ENCODE measurements at regions not wholly inside any gene's neighbourhood (a gene's known extent, or its start where the extent isn't known, plus 50 kb on each side); places are given as distances from the start of the nearest gene placed in this dataset.

DNA sequence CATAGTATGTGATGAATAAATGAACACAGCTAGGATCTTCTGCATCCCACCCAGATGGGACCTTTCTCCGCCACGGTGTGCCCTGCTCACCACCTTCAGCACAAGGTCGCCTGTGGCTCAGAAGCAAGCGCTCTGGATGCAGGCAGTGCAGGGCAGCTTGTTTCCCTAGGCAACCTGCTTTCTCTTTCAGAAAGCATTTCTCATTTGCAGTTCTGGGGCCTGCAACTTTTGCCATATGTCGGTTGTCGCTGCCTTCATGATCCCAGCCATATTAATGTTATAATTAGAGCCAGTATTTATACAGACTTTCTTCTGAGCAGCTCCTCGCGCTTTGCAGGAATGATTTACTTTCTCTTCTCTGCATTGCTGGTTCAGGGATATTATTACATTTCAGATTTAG lies 692.8 kb downstream of the RNF144A start:
- no peak overlapping the region for H3K27ac ChIP-seq
- no peaks in the 10 kb centered on the region for H3K36me3 ChIP-seq
- no peak overlapping the region for H3K4me3 ChIP-seq
- TF ChIP-seq, protein P1, sequence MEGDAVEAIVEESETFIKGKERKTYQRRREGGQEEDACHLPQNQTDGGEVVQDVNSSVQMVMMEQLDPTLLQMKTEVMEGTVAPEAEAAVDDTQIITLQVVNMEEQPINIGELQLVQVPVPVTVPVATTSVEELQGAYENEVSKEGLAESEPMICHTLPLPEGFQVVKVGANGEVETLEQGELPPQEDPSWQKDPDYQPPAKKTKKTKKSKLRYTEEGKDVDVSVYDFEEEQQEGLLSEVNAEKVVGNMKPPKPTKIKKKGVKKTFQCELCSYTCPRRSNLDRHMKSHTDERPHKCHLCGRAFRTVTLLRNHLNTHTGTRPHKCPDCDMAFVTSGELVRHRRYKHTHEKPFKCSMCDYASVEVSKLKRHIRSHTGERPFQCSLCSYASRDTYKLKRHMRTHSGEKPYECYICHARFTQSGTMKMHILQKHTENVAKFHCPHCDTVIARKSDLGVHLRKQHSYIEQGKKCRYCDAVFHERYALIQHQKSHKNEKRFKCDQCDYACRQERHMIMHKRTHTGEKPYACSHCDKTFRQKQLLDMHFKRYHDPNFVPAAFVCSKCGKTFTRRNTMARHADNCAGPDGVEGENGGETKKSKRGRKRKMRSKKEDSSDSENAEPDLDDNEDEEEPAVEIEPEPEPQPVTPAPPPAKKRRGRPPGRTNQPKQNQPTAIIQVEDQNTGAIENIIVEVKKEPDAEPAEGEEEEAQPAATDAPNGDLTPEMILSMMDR (IDR thresholded peaks at IDR 0.05) = no peak
- H3K9me3 ChIP-seq = no peaks in the 10 kb centered on the region
- DNase-seq (ENCODE audit: low spot score) = no peak
- no peaks in the 10 kb centered on the region for H3K27me3 ChIP-seq
- H3K4me1 ChIP-seq = no peaks in the 10 kb centered on the region

DNA sequence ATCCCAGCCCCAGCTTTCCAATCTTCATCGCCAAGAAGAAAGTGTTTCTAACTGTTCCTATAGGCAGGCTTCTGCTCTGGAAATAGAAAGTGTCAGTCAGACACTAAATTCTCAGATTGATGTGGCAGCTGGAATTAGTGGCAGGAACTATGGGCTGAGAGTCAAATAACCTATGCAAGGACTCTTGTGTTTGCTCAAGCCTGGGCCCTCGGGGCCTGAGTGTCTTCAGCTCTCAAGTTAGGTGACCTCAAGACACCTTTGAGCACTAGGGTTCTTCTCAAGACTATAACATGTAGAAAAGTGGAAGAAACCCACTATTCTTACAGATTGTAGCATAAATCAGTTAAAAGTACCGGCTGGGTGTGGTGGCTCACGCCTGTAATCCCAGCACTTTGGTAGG lies 694.5 kb downstream of the RNF144A start:
- H3K4me3 ChIP-seq = no peak overlapping the region
- H3K4me1 ChIP-seq = no peaks in the 10 kb centered on the region
- TF ChIP-seq, protein P1 (IDR thresholded peaks at IDR 0.05) = no peak
- no peak for DNase-seq (ENCODE audit: low spot score)
- H3K27ac ChIP-seq = no peak overlapping the region
- no peaks in the 10 kb centered on the region for H3K9me3 ChIP-seq
- H3K27me3 ChIP-seq = no peaks in the 10 kb centered on the region
- H3K36me3 ChIP-seq = no peaks in the 10 kb centered on the region

DNA sequence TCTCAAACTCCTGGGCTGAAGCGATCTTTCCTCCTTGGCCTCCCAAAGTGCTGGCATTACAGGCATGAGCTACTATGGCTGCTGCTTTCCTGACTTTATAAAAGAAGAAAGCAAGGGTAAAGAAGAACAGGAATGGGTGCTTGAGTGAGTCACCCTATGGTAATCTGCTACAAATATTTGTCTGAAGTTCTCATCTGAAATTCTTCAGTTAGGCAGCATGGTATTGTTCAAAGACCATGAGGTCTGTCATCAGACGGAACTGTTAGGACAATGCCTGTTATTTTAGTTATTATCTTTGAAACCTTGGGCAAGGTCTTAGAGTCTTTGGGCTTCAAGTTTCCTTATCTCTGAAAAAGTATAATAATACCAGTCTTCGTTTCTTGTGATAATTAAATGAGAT lies 695.8 kb downstream of the RNF144A start:
- H3K4me1 ChIP-seq = no peaks in the 10 kb centered on the region
- TF ChIP-seq, protein P1 (IDR thresholded peaks at IDR 0.05) = no peak
- H3K9me3 ChIP-seq = no peaks in the 10 kb centered on the region
- H3K27ac ChIP-seq = no peak overlapping the region
- no peak for DNase-seq (ENCODE audit: low spot score)
- no peaks in the 10 kb centered on the region for H3K36me3 ChIP-seq
- H3K27me3 ChIP-seq = no peaks in the 10 kb centered on the region
- no peak overlapping the region for H3K4me3 ChIP-seq

DNA sequence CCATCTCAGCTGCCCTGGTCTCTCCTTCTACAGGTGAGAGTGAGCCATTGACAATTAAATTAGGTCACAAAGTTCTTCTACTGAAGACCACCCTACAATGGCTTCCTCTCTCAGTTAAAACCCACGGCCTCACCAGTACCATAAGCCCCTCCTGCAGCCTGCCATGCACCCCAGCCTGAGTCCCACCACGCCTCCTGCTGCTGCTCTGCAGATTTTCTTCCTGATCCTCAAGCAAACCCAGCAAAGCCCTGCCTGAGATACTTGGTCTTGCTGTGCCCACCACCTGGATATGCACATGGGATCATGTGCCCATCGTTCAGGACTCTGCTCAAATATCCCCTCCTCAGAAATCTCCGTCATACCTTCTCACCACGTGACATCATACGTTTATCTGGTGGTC lies 696.6 kb downstream of the RNF144A start:
- H3K4me1 ChIP-seq = no peaks in the 10 kb centered on the region

DNA sequence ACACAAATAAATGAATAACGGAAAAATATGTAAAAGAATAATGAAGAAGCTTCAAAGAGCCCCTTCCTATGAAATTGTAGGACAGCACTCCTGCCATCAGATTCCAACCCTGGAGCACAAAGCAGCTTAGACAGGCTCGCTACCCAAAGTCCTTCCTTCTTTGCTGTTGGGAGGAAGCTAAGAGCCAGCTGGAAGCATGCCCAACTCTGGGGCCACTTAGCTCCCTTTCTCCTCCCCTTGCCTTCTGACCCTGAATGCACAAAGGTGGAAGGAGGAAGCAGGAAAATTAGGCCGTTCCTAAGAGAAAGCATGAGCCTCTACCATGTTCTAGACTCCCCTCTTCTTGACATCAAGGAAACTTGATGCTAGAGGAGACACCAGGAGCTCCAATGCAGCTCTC lies 700.8 kb downstream of the RNF144A start:
- TF ChIP-seq, protein P1 (IDR thresholded peaks at IDR 0.05) = no peak
- H3K27me3 ChIP-seq = no peaks in the 10 kb centered on the region
- no peak for DNase-seq (ENCODE audit: low spot score)
- H3K4me3 ChIP-seq = no peak overlapping the region
- H3K9me3 ChIP-seq = no peaks in the 10 kb centered on the region
- no peaks in the 10 kb centered on the region for H3K36me3 ChIP-seq
- no peaks in the 10 kb centered on the region for H3K4me1 ChIP-seq
- no peak overlapping the region for H3K27ac ChIP-seq

More for the DNA sequence above, 696.6 kb downstream of the RNF144A start:
- DNase-seq (ENCODE audit: low spot score) = no peak
- H3K9me3 ChIP-seq = no peaks in the 10 kb centered on the region
- H3K4me3 ChIP-seq = no peak overlapping the region
- H3K27me3 ChIP-seq = no peaks in the 10 kb centered on the region
- no peak overlapping the region for H3K27ac ChIP-seq
- H3K36me3 ChIP-seq = no peaks in the 10 kb centered on the region
- TF ChIP-seq, protein P1 (IDR thresholded peaks at IDR 0.05) = no peak

DNA sequence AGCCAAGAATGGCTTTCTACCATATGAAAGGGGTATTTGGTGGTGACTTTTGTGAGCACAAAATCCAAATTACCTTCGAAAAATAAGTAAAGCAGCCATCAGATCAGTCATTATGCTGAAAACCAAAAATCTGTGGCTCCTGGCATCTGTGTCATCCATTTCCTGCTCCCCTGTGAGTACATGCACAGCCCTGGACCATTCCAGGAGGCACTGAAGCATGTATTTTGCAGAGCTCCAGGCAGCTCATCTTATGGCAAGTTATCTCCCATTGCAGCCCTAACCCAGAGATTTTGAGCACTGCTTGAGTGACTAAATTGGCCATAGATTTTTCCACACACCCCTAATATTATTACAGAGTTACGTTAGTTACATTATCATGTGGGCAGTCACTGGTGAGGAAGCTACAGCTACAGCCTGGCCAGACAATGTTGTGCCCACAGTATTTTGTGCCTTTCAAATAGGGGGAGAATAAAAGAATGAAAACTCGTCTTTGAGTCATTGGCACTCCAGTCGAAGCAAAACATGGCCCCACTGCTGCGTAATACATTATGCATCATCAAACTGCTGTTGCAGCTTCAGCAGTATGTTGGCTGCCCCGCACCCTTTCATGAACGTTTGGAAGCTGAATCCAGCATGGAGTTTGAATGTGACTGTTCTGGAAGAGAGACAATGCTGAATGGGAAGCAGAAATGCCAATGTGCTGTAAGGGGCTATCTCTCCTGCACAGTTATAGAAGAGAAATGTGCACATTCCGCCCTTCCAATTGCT lies 702.2 kb downstream of the RNF144A start:
- Histone ChIP-seq H3K4me3 (no peak overlapping the region), H3K4me1 (no peaks in the 10 kb centered on the region), H3K9me3 (no peaks in the 10 kb centered on the region), H3K36me3 (no peaks in the 10 kb centered on the region), H3K27ac (no peak overlapping the region), H3K27me3 (no peaks in the 10 kb centered on the region)
- no peak for DNase-seq (ENCODE audit: low spot score)
- TF ChIP-seq, protein P1 (IDR thresholded peaks at IDR 0.05) = no peak

Data from right atrium auricular region (tissue), 2 donors.